Epithelial cell of proximal tubule (primary cell): ENCODE measurements at regions not wholly inside any gene's neighbourhood (a gene's known extent, or its start where the extent isn't known, plus 50 kb on each side); places are given as distances from the start of the nearest gene placed in this dataset.

Experiments used
- DNase-seq: peaks from one replicate; pipeline ENCODE4 v3.0.0-alpha.2; 2011; ENCODE audit warnings: low read depth
- H3K4me3 ChIP-seq: 2 replicates; pipeline ENCODE4 v1.5.1; 2011; ENCODE audit warnings: low read depth, mild to moderate bottlenecking, low read length
- CTCF ChIP-seq: conservative IDR thresholded peaks from 2 replicates; pipeline ENCODE4 v1.5.1; 2012; ENCODE audit warnings: low read depth, mild to moderate bottlenecking, low read length

GRCh38 chr4:173960398-173960797, 323.1 kb downstream of the FBXO8 start:
- DNase-seq = no peak
- no peak for TF ChIP-seq CTCF
- H3K4me3 ChIP-seq = no peak overlapping the region

GRCh38 chr4:173958445-173958844, 325.0 kb downstream of the FBXO8 start:
- TF ChIP-seq CTCF = no peak
- DNase-seq = peak; percentile 2
- no peak overlapping the region for H3K4me3 ChIP-seq

GRCh38 chr4:173943547-173943946, 339.9 kb downstream of the FBXO8 start:
- DNase-seq = no peak
- TF ChIP-seq CTCF = no peak
- no peak overlapping the region for H3K4me3 ChIP-seq

- TF ChIP-seq CTCF = no peak
- DNase-seq = no peak
These were observed 343.3 kb downstream of the FBXO8 start for GRCh38 chr4:173940146-173940545.

GRCh38 chr4:173937631-173938270, 345.7 kb downstream of the FBXO8 start:
- no peak overlapping the region for H3K4me3 ChIP-seq
- no peak for TF ChIP-seq CTCF
- DNase-seq = no peak

More at GRCh38 chr4:173940146-173940545, 343.3 kb downstream of the FBXO8 start:
- H3K4me3 ChIP-seq = no peak overlapping the region

- no peak for TF ChIP-seq CTCF
- H3K4me3 ChIP-seq = no peak overlapping the region
- DNase-seq = no peak
These were observed 346.6 kb downstream of the FBXO8 start for GRCh38 chr4:173936861-173937260.
